GM04504 (cell line): ENCODE measurements at regions not wholly inside any gene's neighbourhood (a gene's known extent, or its start where the extent isn't known, plus 50 kb on each side); places are given as distances from the start of the nearest gene placed in this dataset.

ENCODE experiments used
- DNase-seq: peaks from one replicate; pipeline ENCODE4 v3.0.0-alpha.2; 2012; ENCODE audit warnings: low read depth

DNA sequence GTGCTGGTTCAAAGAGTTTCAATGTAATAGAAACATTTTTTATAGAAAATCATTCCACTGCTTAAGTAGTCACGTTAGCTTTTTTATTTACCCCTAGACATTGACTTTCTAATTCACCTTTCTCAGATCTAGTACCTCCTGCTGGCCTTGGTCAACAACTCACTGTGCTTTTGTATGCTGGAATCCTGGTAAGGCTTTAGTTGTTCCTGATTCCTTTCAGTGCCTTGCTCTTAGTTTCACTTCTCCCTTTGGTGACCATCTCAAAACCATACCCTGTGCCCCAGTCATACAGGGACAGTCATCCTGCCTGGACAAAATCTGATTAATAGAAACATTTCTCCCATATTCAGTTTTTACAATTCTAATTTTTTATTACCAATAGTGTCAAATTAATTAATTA is 130.2 kb downstream of the GPR37 start:
- no peak for DNase-seq

- DNase-seq, result no peak
These were observed 131.9 kb downstream of the GPR37 start for GRCh38 chr7:124633740-124634139.

GRCh38 chr7:124630395-124630794 is 135.2 kb downstream of the GPR37 start:
- DNase-seq, result no peak

GRCh38 chr7:124618871-124619270 is 146.7 kb downstream of the GPR37 start:
- DNase-seq, result no peak

DNA sequence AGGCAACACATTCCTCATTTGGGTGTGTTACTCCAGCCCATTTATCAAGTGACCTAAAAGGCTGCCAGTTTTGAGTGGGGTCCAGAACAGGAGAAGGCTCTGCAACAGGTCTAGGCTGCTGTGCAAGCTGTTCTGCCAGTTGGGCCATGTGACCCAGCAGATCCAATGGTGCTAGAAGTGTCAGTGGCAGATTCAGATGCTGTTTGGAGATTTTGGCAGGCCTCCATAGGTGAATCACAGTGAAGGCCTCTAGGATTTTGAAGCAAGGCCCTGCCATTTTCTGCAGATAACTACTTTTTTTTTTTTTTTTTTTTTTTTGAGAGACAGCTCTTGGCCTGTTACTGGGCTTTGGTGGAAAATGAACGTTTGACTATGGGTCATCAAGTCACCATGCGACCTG is 147.5 kb downstream of the GPR37 start:
- peak; percentile 9 for DNase-seq

DNA sequence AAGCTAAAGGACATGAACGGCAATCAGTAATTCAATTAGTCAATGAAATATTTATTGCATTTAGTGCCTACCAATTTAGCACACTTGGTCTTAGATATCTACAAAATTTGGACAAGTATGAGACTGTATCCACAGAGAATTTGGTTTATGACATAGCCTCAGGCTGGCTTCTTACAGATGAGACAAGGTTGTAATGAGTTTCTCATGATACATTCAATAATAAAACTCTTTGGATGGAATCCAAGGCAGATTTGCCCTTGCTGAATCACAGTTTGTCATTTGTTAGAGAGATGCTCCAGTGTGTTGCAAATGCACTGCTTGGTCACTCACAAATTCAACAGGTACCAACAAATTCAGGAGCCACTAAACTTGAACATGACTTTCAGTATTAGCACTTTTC is 162.5 kb downstream of the GPR37 start:
- DNase-seq, result peak; percentile 68

GRCh38 chr7:124597509-124597908 is 168.1 kb downstream of the GPR37 start:
- DNase-seq, result no peak

GRCh38 chr7:124596881-124597280 is 168.7 kb downstream of the GPR37 start:
- DNase-seq, result no peak

- DNase-seq, result no peak
These were observed 174.8 kb downstream of the GPR37 start for GRCh38 chr7:124590814-124591213.

- no peak for DNase-seq
These were observed 188.3 kb downstream of the GPR37 start for GRCh38 chr7:124577256-124577655.

DNA sequence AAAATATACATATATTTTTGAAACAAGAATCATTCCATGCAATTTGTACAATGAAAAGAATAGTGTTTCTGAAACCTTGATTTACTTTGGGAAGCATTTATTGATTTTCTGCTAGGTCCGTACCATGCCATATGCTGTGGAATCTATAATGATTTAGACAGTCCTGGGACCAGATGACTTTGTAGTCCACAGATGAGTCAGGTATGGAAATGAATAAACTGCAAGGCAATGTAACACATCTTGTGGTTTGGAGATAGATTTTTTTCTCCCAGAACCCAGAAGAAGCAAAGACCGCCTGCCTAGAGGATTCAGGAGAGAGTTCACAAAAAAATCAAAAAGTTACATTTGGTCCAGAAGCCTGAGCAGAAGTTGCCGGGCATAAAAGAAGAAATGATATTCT is 190.4 kb downstream of the GPR37 start:
- no peak for DNase-seq

GRCh38 chr7:124570558-124570957 is 195.0 kb downstream of the GPR37 start:
- no peak for DNase-seq

GRCh38 chr7:124566583-124566982 is 199.0 kb downstream of the GPR37 start:
- DNase-seq, result peak; percentile 70

- DNase-seq, result no peak
These were observed 208.0 kb downstream of the GPR37 start for GRCh38 chr7:124557587-124557986.

- no peak for DNase-seq
These were observed 208.5 kb downstream of the GPR37 start for GRCh38 chr7:124557101-124557500.

- no peak for DNase-seq
These were observed 212.1 kb downstream of the GPR37 start for GRCh38 chr7:124553502-124553901.

- no peak for DNase-seq
These were observed 213.4 kb downstream of the GPR37 start for GRCh38 chr7:124552217-124552616.

- peak; percentile 32 for DNase-seq
These were observed 215.6 kb downstream of the GPR37 start for GRCh38 chr7:124550036-124550435.

- no peak for DNase-seq
These were observed 223.1 kb downstream of the GPR37 start for GRCh38 chr7:124542476-124542875.

DNA sequence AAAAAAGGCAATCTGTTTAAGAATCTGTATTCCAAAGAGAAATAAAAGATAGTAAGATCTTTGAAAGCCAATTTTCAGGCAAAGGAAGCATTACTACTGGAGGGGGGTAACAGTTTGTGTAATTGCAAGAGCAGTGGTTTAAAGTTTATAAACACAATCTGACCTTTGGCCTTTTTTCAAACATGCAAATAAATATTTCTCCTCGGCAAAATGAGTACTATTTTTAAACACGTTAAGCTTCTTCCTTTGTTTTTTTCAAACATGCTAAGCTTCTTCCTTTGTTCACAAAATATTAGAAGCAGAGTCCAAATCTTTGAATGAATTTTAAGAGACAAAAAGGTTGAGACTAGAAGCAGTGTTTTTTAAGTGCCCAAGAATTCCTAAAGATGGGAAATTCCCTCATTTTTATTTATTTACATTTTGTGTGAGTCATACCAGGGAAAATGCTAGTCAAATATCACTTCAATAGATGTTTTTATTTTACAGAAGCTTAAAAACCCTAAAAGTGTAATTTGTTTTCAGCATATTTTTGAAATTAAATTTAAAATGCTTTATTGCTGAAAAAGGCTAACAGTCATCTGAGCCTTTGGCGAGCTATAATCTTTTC is 229.3 kb downstream of the GPR37 start:
- DNase-seq, result no peak

DNA sequence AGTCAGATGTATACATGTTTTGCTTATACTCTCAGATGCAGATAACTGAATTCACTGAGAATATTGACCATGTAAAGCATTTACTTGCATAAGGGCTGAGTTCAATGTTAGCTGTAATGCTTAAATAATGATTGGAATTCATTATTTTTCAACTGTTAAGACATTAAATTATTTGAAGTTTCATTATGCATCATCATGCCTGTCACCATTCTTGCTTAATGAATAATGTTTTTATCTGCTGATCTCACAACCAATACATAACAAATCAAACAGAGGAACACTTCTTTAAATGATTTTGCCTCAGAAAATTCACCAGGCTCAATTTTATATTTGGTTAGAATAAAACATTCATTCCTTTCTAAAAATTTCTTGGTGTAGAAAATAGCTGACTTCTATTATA is 233.4 kb downstream of the GPR37 start:
- DNase-seq, result no peak

DNA sequence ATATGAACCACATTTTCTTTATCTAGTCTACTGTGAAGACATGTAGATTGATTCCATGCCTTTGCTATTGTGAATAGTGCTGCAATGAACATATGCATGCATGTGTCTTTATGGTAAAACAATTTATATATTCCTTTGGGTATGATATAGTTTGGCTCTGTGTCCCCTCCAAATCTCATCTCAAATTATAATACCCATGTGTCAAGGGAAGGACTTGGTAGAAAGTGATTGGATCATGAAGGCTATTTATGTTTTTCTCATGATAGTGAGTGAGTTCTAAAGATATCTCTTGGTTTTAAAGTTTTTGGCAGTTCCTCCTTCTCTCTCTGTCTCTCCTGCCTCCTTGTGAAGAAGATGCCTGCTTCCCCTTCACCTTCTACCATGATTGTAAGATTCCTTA is 248.7 kb downstream of the GPR37 start:
- no peak for DNase-seq

GRCh38 chr7:124515106-124515830 is 250.3 kb downstream of the GPR37 start:
- DNase-seq, result no peak

DNA sequence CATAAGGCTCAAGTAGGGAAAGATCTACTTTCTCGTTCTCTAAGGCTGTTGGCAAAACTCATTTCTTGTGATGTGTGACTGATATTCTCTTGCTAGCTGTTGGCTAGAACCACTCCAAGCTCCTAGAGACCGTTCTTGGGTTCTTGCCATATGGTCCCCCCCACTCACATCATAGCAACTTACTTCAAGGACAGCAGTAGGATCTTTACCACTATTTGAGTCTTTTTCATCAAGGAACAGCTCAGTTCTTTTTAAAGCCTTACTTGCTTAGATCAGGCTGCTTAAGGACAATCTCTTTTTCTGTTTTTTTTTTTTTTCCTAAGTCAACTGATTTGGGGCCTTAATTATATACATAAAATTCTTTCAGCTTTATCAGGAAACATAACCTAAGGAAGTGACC is 251.1 kb downstream of the GPR37 start:
- no peak for DNase-seq
